ENCODE measurements at regions not wholly inside any gene's neighbourhood (a gene's known extent, or its start where the extent isn't known, plus 50 kb on each side); places are given as distances from the start of the nearest gene placed in this dataset.

GRCh38 chr16:11485676-11486075, 101.0 kb downstream of the LITAF start:
- H3K27me3 ChIP-seq (replicated peaks; ENCODE audit: control insufficient read depth, insufficient read depth, low read length), result no peaks in the 10 kb centered on the region
- peaks cover 24% of the 10 kb centered on the region for H3K9me3 Mint-ChIP-seq (ENCODE audit: unreplicated experiment)
- no peaks in the 10 kb centered on the region for H3K4me1 ChIP-seq
- H3K4me3 ChIP-seq (ENCODE audit: low read depth, low read length), result no peak overlapping the region
- H3K36me3 ChIP-seq (ENCODE audit: control insufficient read depth, insufficient read depth, low read length), result no peaks in the 10 kb centered on the region
- H3K4me1 Mint-ChIP-seq (ENCODE audit: low read depth, unreplicated experiment), result no peaks in the 10 kb centered on the region
- H3K27ac Mint-ChIP-seq (ENCODE audit: unreplicated experiment), result no peak overlapping the region
- intact Hi-C loops (cut with micrococcal nuclease; ENCODE audit: unreplicated experiment), result no loop called here
- peaks cover 5% of the 10 kb centered on the region; the same call in 1 of the 2 replicates for H3K9me3 ChIP-seq
- BruUV-seq (replicated peaks), result no TSS peak
- no peak for TF ChIP-seq CTCF (IDR thresholded peaks at IDR 0.05; ENCODE audit: insufficient read depth in 1 of 2, low read depth in 1 of 2, low read length in 1 of 2, severe bottlenecking in 1 of 2, unreplicated experiment in 1 of 2)
- DNase-seq, result no peak
- H3K4me3 Mint-ChIP-seq (ENCODE audit: unreplicated experiment), result no peak overlapping the region
- no peaks in the 10 kb centered on the region for H3K36me3 Mint-ChIP-seq (ENCODE audit: insufficient read depth, unreplicated experiment)
- H3K27me3 Mint-ChIP-seq (ENCODE audit: insufficient read depth, unreplicated experiment), result no peaks in the 10 kb centered on the region
- ChIA-PET CTCF (no interaction called here), POLR2A (no interaction called here)

GRCh38 chr16:11487289-11487688, 99.4 kb downstream of the LITAF start:
- H3K36me3 ChIP-seq (ENCODE audit: control insufficient read depth, insufficient read depth, low read length), result no peaks in the 10 kb centered on the region
- no peaks in the 10 kb centered on the region for H3K27me3 ChIP-seq (replicated peaks; ENCODE audit: control insufficient read depth, insufficient read depth, low read length)
- no peaks in the 10 kb centered on the region for H3K4me1 Mint-ChIP-seq (ENCODE audit: low read depth, unreplicated experiment)

GRCh38 chr16:11488304-11488703, 98.4 kb downstream of the LITAF start:
- no peaks in the 10 kb centered on the region for H3K4me1 ChIP-seq
- H3K36me3 Mint-ChIP-seq (ENCODE audit: insufficient read depth, unreplicated experiment), result no peaks in the 10 kb centered on the region
- H3K9me3 ChIP-seq, result peaks cover 5% of the 10 kb centered on the region; the same call in 1 of the 2 replicates
- ChIA-PET CTCF (no interaction called here), POLR2A (no interaction called here)
- H3K9me3 Mint-ChIP-seq (ENCODE audit: unreplicated experiment), result peaks cover 29% of the 10 kb centered on the region
- no peaks in the 10 kb centered on the region for H3K4me1 Mint-ChIP-seq (ENCODE audit: low read depth, unreplicated experiment)
- TF ChIP-seq CTCF (IDR thresholded peaks at IDR 0.05; ENCODE audit: insufficient read depth in 1 of 2, low read depth in 1 of 2, low read length in 1 of 2, severe bottlenecking in 1 of 2, unreplicated experiment in 1 of 2), result no peak
- no peaks in the 10 kb centered on the region for H3K27me3 Mint-ChIP-seq (ENCODE audit: insufficient read depth, unreplicated experiment)
- no peak overlapping the region for H3K4me3 ChIP-seq (ENCODE audit: low read depth, low read length)
- H3K4me3 Mint-ChIP-seq (ENCODE audit: unreplicated experiment), result no peak overlapping the region
- DNase-seq, result no peak
- H3K27me3 ChIP-seq (replicated peaks; ENCODE audit: control insufficient read depth, insufficient read depth, low read length), result no peaks in the 10 kb centered on the region
- intact Hi-C loops (cut with micrococcal nuclease; ENCODE audit: unreplicated experiment), result no loop called here
- no peak overlapping the region for H3K27ac Mint-ChIP-seq (ENCODE audit: unreplicated experiment)
- no TSS peak for BruUV-seq (replicated peaks)
- no peaks in the 10 kb centered on the region for H3K36me3 ChIP-seq (ENCODE audit: control insufficient read depth, insufficient read depth, low read length)

More at GRCh38 chr16:11487289-11487688, 99.4 kb downstream of the LITAF start:
- peaks cover 5% of the 10 kb centered on the region; the same call in 1 of the 2 replicates for H3K9me3 ChIP-seq
- no peak overlapping the region for H3K27ac Mint-ChIP-seq (ENCODE audit: unreplicated experiment)
- peaks cover 20% of the 10 kb centered on the region for H3K9me3 Mint-ChIP-seq (ENCODE audit: unreplicated experiment)
- H3K27me3 Mint-ChIP-seq (ENCODE audit: insufficient read depth, unreplicated experiment), result no peaks in the 10 kb centered on the region
- no peaks in the 10 kb centered on the region for H3K36me3 Mint-ChIP-seq (ENCODE audit: insufficient read depth, unreplicated experiment)
- BruUV-seq (replicated peaks), result no TSS peak
- intact Hi-C loops (cut with micrococcal nuclease; ENCODE audit: unreplicated experiment), result no loop called here
- TF ChIP-seq CTCF (IDR thresholded peaks at IDR 0.05; ENCODE audit: insufficient read depth in 1 of 2, low read depth in 1 of 2, low read length in 1 of 2, severe bottlenecking in 1 of 2, unreplicated experiment in 1 of 2), result no peak
- POLR2A ChIA-PET, result no interaction called here
- CTCF ChIA-PET, result no interaction called here
- H3K4me3 Mint-ChIP-seq (ENCODE audit: unreplicated experiment), result no peak overlapping the region
- no peak for DNase-seq
- no peak overlapping the region for H3K4me3 ChIP-seq (ENCODE audit: low read depth, low read length)
- no peaks in the 10 kb centered on the region for H3K4me1 ChIP-seq
